Astrocyte of the cerebellum (primary cell): ENCODE measurements at regions not wholly inside any gene's neighbourhood (a gene's known extent, or its start where the extent isn't known, plus 50 kb on each side); places are given as distances from the start of the nearest gene placed in this dataset.
A peak's percentile ranks its signal among the peaks of the same experiment; 100 is the strongest.

Experiments
- DNase-seq: peaks from one replicate; pipeline ENCODE4 v3.0.0-alpha.2; 2011; ENCODE audit warnings: low read depth
- H3K4me3 ChIP-seq: 2 replicates; pipeline ENCODE4 v1.5.1; 2011; ENCODE audit warnings: mild to moderate bottlenecking, low read depth, low read length, moderate library complexity
- CTCF ChIP-seq: IDR thresholded peaks from 2 replicates; pipeline ENCODE4 v1.5.1; 2012; ENCODE audit warnings: low read length, low read depth, moderate library complexity, mild to moderate bottlenecking; ENCODE audit errors: missing control alignments
- in situ Hi-C: cut with HindIII; loops from 2 replicates; pipeline ENCODE4 v1.10.0; 2017; ENCODE audit warnings: low sequenced_read_pairs

- H3K4me3 ChIP-seq, result no peak overlapping the region
- in situ Hi-C loops, result no loop called here
- no peak for TF ChIP-seq CTCF
- no peak for DNase-seq
These were observed 184.5 kb downstream of the SPRY1 start for GRCh38 chr4:123580981-123581664.

- H3K4me3 ChIP-seq, result no peak overlapping the region
- in situ Hi-C loops, result no loop called here
- no peak for TF ChIP-seq CTCF
- DNase-seq, result no peak
These were observed 185.2 kb downstream of the SPRY1 start for GRCh38 chr4:123581802-123582201.

- H3K4me3 ChIP-seq, result no peak overlapping the region
- DNase-seq, result no peak
- in situ Hi-C loops, result no loop called here
- TF ChIP-seq CTCF, result no peak
These were observed 186.4 kb downstream of the SPRY1 start for GRCh38 chr4:123583043-123583442.

- no peak overlapping the region for H3K4me3 ChIP-seq
- no peak for DNase-seq
- in situ Hi-C loops, result no loop called here
- TF ChIP-seq CTCF, result no peak
These were observed 188.5 kb downstream of the SPRY1 start for GRCh38 chr4:123585111-123585510.

GRCh38 chr4:123587983-123588494 lies 191.4 kb downstream of the SPRY1 start:
- DNase-seq, result no peak
- no peak for TF ChIP-seq CTCF
- in situ Hi-C loops, result no loop called here
- H3K4me3 ChIP-seq, result no peak overlapping the region

- TF ChIP-seq CTCF, result no peak
- peak; percentile 87 for DNase-seq
- in situ Hi-C loops, result no loop called here
- H3K4me3 ChIP-seq, result no peak overlapping the region
These were observed 192.1 kb downstream of the SPRY1 start for GRCh38 chr4:123588631-123589241.
